ENCODE measurements at regions not wholly inside any gene's neighbourhood (a gene's known extent, or its start where the extent isn't known, plus 50 kb on each side); places are given as distances from the start of the nearest gene placed in this dataset.

DNA sequence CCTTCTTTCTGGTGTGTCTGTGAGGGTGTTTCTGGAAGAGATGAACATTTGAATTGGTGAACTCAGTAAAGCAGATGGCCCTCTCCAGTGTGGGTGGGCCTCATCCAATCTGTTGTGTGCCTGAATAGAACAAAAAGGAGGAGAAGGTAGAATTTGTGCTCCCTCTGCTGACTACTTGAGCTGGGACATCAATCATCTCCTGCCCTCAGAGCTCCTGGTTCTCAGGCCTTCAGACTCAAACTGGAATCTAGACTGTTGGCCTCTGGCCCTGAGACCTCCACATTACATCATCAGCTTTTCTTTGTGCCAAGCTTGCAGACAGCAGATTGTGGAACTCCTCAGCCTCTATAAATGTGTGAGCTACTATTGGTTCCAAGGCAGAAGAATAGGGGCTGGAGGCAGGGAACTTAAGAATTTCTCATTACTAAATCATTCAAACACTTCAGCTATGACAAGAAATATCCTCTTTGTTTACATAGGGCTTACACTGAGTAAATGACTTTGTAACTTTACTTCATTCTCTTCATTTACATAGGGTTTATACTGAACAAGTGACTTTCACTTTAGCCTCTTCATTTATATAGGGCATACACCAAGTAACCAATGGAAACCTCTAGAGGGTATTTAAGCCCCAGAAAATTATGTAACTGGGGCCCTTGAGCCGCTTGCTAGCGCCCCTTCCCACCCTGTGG is 86.9 kb upstream of the NWD2 start:
- DNase-seq (no peak), ATAC-seq (ENCODE audit: insufficient read depth, low read depth) (no peak)
- Histone ChIP-seq H3K79me2 (ENCODE audit: insufficient read depth, low read length) (no peaks in the 10 kb centered on the region), H2AFZ (ENCODE audit: low read depth, low read length) (no peak overlapping the region), H3K4me3 (ENCODE audit: low read depth in 1 of 2, low read length in 2 of 2) (no peak overlapping the region), H3K27me3 (ENCODE audit: insufficient read depth, low read length, poor library complexity) (no peaks in the 10 kb centered on the region), H3K27ac (ENCODE audit: low read length) (no peak overlapping the region), H3K36me3 (ENCODE audit: insufficient read depth, low read length) (no peaks in the 10 kb centered on the region), H3K4me1 (ENCODE audit: insufficient read depth, low read length) (no peaks in the 10 kb centered on the region), H3K4me2 (ENCODE audit: insufficient read depth, low read length) (no peak overlapping the region), H4K20me1 (ENCODE audit: insufficient read depth, low read length) (no peaks in the 10 kb centered on the region), H3K9ac (ENCODE audit: low read depth, low read length) (no peak overlapping the region), H3K9me3 (ENCODE audit: insufficient read depth, low read length, severe bottlenecking) (no peaks in the 10 kb centered on the region)
- no peak for TF ChIP-seq EZH2 (IDR thresholded peaks at IDR 0.05; ENCODE audit: borderline replicate concordance, low read depth, low read length, severe bottlenecking)
- TF ChIP-seq, protein P1, sequence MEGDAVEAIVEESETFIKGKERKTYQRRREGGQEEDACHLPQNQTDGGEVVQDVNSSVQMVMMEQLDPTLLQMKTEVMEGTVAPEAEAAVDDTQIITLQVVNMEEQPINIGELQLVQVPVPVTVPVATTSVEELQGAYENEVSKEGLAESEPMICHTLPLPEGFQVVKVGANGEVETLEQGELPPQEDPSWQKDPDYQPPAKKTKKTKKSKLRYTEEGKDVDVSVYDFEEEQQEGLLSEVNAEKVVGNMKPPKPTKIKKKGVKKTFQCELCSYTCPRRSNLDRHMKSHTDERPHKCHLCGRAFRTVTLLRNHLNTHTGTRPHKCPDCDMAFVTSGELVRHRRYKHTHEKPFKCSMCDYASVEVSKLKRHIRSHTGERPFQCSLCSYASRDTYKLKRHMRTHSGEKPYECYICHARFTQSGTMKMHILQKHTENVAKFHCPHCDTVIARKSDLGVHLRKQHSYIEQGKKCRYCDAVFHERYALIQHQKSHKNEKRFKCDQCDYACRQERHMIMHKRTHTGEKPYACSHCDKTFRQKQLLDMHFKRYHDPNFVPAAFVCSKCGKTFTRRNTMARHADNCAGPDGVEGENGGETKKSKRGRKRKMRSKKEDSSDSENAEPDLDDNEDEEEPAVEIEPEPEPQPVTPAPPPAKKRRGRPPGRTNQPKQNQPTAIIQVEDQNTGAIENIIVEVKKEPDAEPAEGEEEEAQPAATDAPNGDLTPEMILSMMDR (IDR thresholded peaks at IDR 0.05; ENCODE audit: borderline replicate concordance, extremely low read depth, low read length, poor library complexity, severe bottlenecking), result no peak

DNA sequence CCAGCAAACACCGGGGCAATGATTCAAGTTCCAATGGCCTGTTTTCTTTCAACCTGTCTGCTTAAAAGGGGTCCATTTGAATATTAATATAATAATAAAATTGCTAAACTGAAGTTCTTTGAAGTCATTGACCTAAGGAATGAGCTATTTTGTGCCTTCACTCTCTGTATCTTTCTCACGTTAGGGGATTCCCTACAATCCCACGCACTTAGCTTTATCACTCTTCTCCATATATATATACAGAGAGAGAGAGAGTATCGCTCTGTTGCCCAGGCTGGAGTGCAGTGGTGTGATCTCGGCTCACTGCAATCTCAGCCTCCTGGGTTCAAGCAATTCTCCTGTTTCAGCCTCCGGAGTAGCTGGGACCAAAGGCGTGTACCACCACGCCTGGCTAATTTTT is 83.9 kb upstream of the NWD2 start:
- Histone ChIP-seq H3K9me3 (ENCODE audit: insufficient read depth, low read length, severe bottlenecking) (no peaks in the 10 kb centered on the region), H4K20me1 (ENCODE audit: insufficient read depth, low read length) (no peaks in the 10 kb centered on the region), H3K36me3 (ENCODE audit: insufficient read depth, low read length) (no peaks in the 10 kb centered on the region), H3K9ac (ENCODE audit: low read depth, low read length) (no peak overlapping the region), H3K4me2 (ENCODE audit: insufficient read depth, low read length) (no peak overlapping the region), H2AFZ (ENCODE audit: low read depth, low read length) (no peak overlapping the region), H3K27me3 (ENCODE audit: insufficient read depth, low read length, poor library complexity) (no peaks in the 10 kb centered on the region), H3K27ac (ENCODE audit: low read length) (no peak overlapping the region), H3K4me1 (ENCODE audit: insufficient read depth, low read length) (no peaks in the 10 kb centered on the region), H3K4me3 (ENCODE audit: low read depth in 1 of 2, low read length in 2 of 2) (no peak overlapping the region), H3K79me2 (ENCODE audit: insufficient read depth, low read length) (no peaks in the 10 kb centered on the region)
- ATAC-seq (ENCODE audit: insufficient read depth, low read depth) (no peak), DNase-seq (no peak)
- TF ChIP-seq, protein P1 (IDR thresholded peaks at IDR 0.05; ENCODE audit: borderline replicate concordance, extremely low read depth, low read length, poor library complexity, severe bottlenecking), result no peak
- TF ChIP-seq EZH2 (IDR thresholded peaks at IDR 0.05; ENCODE audit: borderline replicate concordance, low read depth, low read length, severe bottlenecking), result no peak

DNA sequence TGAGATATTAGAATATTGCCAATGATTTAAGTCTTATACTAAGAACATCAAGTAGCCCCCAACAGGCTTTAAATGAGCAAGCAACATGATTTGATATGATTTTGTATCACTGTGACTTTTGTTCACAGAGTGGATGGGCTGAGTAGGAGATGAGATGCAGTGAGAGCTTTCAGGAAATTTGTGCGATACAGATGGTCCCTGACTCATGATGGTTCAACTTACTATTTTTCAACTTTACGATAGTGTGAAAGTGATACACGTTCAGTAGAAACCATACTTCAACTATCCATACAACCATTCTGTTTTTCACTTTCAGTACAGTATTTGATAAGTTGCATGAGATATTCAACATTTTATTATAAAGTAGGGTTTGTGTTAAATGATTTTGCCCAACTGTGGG is 78.7 kb upstream of the NWD2 start:
- Histone ChIP-seq H3K4me1 (ENCODE audit: insufficient read depth, low read length) (no peaks in the 10 kb centered on the region), H3K79me2 (ENCODE audit: insufficient read depth, low read length) (no peaks in the 10 kb centered on the region), H3K4me2 (ENCODE audit: insufficient read depth, low read length) (no peak overlapping the region), H3K27me3 (ENCODE audit: insufficient read depth, low read length, poor library complexity) (no peaks in the 10 kb centered on the region), H3K4me3 (ENCODE audit: low read depth in 1 of 2, low read length in 2 of 2) (no peak overlapping the region), H3K9ac (ENCODE audit: low read depth, low read length) (no peak overlapping the region), H3K9me3 (ENCODE audit: insufficient read depth, low read length, severe bottlenecking) (no peaks in the 10 kb centered on the region), H3K27ac (ENCODE audit: low read length) (no peak overlapping the region), H3K36me3 (ENCODE audit: insufficient read depth, low read length) (no peaks in the 10 kb centered on the region), H2AFZ (ENCODE audit: low read depth, low read length) (no peak overlapping the region), H4K20me1 (ENCODE audit: insufficient read depth, low read length) (no peaks in the 10 kb centered on the region)
- DNase-seq, result no peak
- ATAC-seq (ENCODE audit: insufficient read depth, low read depth), result no peak
- TF ChIP-seq, protein P1 (IDR thresholded peaks at IDR 0.05; ENCODE audit: borderline replicate concordance, extremely low read depth, low read length, poor library complexity, severe bottlenecking), result no peak
- TF ChIP-seq EZH2 (IDR thresholded peaks at IDR 0.05; ENCODE audit: borderline replicate concordance, low read depth, low read length, severe bottlenecking), result no peak
